OCI-LY1 (cell line): ENCODE measurements at regions not wholly inside any gene's neighbourhood (a gene's known extent, or its start where the extent isn't known, plus 50 kb on each side); places are given as distances from the start of the nearest gene placed in this dataset.
A peak's percentile ranks its signal among the peaks of the same experiment; 100 is the strongest.

ENCODE experiments used
- H2AFZ ChIP-seq: fragments of 200-600 bp; sonication (generic), shearing (Covaris generic); 2 replicates; pipeline ENCODE4 v1.6.0; 2014; ENCODE audit warnings: antibody characterized with exemption, mild to moderate bottlenecking, low read length
- H3F3A ChIP-seq: fragments of 200-600 bp; sonication (generic), shearing (Covaris generic); 2 replicates; pipeline ENCODE4 v1.6.0; 2014; ENCODE audit warnings: mild to moderate bottlenecking, antibody characterized with exemption, low read length, moderate library complexity; ENCODE audit not compliant: insufficient read depth
- H3K27ac ChIP-seq: fragments of 200-600 bp; sonication (generic); 2 replicates; pipeline ENCODE4 v1.5.1; 2014; ENCODE audit warnings: low read length, mixed run types, mild to moderate bottlenecking, low read depth; ENCODE audit not compliant: poor library complexity, severe bottlenecking
- H3K27me3 ChIP-seq: fragments of 200-600 bp; sonication (generic); 2 replicates; pipeline ENCODE4 v1.6.0; 2014; ENCODE audit warnings: antibody characterized with exemption, mild to moderate bottlenecking, low read length, moderate library complexity; ENCODE audit not compliant: insufficient read depth
- H3K36me3 ChIP-seq: fragments of 200-600 bp; sonication (generic); 2 replicates; pipeline ENCODE4 v1.6.1; 2014; ENCODE audit warnings: mild to moderate bottlenecking, antibody characterized with exemption, low read length, moderate library complexity, mixed read lengths; ENCODE audit not compliant: insufficient read depth
- H3K4me1 ChIP-seq: fragments of 200-600 bp; sonication (generic); 2 replicates; pipeline ENCODE4 v1.5.1; 2014; ENCODE audit warnings: mild to moderate bottlenecking, low read length, moderate library complexity; ENCODE audit not compliant: insufficient read depth, severe bottlenecking
- H3K4me2 ChIP-seq: fragments of 200-600 bp; sonication (generic), shearing (Covaris generic); 2 replicates; pipeline ENCODE4 v1.6.1; 2014; ENCODE audit warnings: low read length
- H3K4me3 ChIP-seq: fragments of 200-600 bp; sonication (generic); 2 replicates; pipeline ENCODE4 v1.5.1; 2014; ENCODE audit warnings: low read length, low read depth, mild to moderate bottlenecking, mixed read lengths; ENCODE audit not compliant: poor library complexity, severe bottlenecking
- H3K79me2 ChIP-seq: fragments of 200-600 bp; shearing (Covaris generic); 2 replicates; pipeline ENCODE4 v1.6.1; 2016; ENCODE audit warnings: mixed run types, low read length, mixed read lengths; ENCODE audit not compliant: insufficient read depth
- H3K9ac ChIP-seq: fragments of 200-600 bp; sonication (generic), shearing (Covaris generic); 2 replicates; pipeline ENCODE4 v1.6.1; 2014; ENCODE audit warnings: mild to moderate bottlenecking, low read length, mixed read lengths
- H3K9me2 ChIP-seq: fragments of 200-600 bp; sonication (generic), shearing (Covaris generic); 2 replicates; pipeline ENCODE4 v1.6.1; 2014; ENCODE audit warnings: low read depth, mild to moderate bottlenecking, low read length, mixed read lengths
- H3K9me3 ChIP-seq: fragments of 200-600 bp; shearing (Covaris generic); 2 replicates; pipeline ENCODE4 v1.6.1; 2014; ENCODE audit warnings: low read length, mixed read lengths
- H4K20me1 ChIP-seq: fragments of 200-600 bp; sonication (generic), shearing (Covaris generic); 2 replicates; pipeline ENCODE4 v1.6.0; 2016; ENCODE audit warnings: mild to moderate bottlenecking, low read length; ENCODE audit not compliant: insufficient read depth
- EZH2 ChIP-seq: fragments of 200-600 bp; sonication (generic), shearing (Covaris generic); IDR thresholded peaks from 2 replicates; pipeline ENCODE4 v1.8.0; 2017; ENCODE audit warnings: borderline replicate concordance, mixed run types, mild to moderate bottlenecking, antibody characterized with exemption, low read length, moderate library complexity, mixed read lengths
- TF ChIP-seq, protein P1 (sequence below): fragments of 200-600 bp; sonication (generic), shearing (Covaris generic); IDR thresholded peaks from 2 replicates; pipeline ENCODE4 v1.5.1; 2017; ENCODE audit warnings: mild to moderate bottlenecking, antibody characterized with exemption, low read length, moderate library complexity, mixed read lengths

DNA sequence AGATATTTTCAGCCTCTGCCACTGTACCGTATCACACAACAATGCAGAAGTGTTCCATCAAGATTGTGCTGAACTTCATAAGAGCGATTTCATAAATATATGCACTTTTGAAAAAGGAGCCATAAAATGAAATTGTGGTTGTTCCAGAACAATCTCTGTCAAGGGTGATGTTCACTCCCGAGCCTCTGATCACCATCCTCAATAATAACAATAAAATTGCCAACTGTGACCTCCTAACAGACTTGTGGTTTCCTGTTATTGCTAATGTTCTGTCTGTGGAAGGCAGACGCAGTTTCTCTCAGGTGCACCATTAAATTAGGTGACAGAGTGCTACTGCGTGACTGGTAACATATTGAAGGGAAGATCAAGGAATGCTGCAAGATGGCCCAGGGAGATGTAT lies 383.7 kb downstream of the SOCS6 start:
- Histone ChIP-seq H3K36me3 (peaks cover 26% of the 10 kb centered on the region), H3K4me2 (peak overlapping the region; percentile 61), H3K9ac (peak overlapping the region; percentile 64), H3K9me3 (peaks cover 22% of the 10 kb centered on the region), H3K4me1 (peaks cover 43% of the 10 kb centered on the region), H3K4me3 (peak overlapping the region; percentile 27), H4K20me1 (no peaks in the 10 kb centered on the region), H3K27ac (peak overlapping the region; percentile 96), H2AFZ (no peak overlapping the region), H3K27me3 (no peaks in the 10 kb centered on the region), H3K79me2 (no peaks in the 10 kb centered on the region), H3F3A (no peaks in the 10 kb centered on the region), H3K9me2 (no peaks in the 10 kb centered on the region)
- no peak for TF ChIP-seq EZH2
- TF ChIP-seq, protein P1, sequence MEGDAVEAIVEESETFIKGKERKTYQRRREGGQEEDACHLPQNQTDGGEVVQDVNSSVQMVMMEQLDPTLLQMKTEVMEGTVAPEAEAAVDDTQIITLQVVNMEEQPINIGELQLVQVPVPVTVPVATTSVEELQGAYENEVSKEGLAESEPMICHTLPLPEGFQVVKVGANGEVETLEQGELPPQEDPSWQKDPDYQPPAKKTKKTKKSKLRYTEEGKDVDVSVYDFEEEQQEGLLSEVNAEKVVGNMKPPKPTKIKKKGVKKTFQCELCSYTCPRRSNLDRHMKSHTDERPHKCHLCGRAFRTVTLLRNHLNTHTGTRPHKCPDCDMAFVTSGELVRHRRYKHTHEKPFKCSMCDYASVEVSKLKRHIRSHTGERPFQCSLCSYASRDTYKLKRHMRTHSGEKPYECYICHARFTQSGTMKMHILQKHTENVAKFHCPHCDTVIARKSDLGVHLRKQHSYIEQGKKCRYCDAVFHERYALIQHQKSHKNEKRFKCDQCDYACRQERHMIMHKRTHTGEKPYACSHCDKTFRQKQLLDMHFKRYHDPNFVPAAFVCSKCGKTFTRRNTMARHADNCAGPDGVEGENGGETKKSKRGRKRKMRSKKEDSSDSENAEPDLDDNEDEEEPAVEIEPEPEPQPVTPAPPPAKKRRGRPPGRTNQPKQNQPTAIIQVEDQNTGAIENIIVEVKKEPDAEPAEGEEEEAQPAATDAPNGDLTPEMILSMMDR: no peak

- Histone ChIP-seq H3K79me2 (no peaks in the 10 kb centered on the region), H3K27ac (peak overlapping the region; percentile 96), H3K4me2 (peak overlapping the region; percentile 61), H3F3A (no peaks in the 10 kb centered on the region), H3K9ac (peak overlapping the region; percentile 64), H3K36me3 (peaks cover 26% of the 10 kb centered on the region), H3K9me2 (no peaks in the 10 kb centered on the region), H3K4me3 (peak overlapping the region; percentile 27), H4K20me1 (no peaks in the 10 kb centered on the region), H3K4me1 (peaks cover 43% of the 10 kb centered on the region), H3K27me3 (no peaks in the 10 kb centered on the region), H2AFZ (no peak overlapping the region), H3K9me3 (peaks cover 22% of the 10 kb centered on the region)
- TF ChIP-seq, protein P1: no peak
- no peak for TF ChIP-seq EZH2
Observed at GRCh38 chr18:70671889-70672565, 383.2 kb downstream of the SOCS6 start.

DNA sequence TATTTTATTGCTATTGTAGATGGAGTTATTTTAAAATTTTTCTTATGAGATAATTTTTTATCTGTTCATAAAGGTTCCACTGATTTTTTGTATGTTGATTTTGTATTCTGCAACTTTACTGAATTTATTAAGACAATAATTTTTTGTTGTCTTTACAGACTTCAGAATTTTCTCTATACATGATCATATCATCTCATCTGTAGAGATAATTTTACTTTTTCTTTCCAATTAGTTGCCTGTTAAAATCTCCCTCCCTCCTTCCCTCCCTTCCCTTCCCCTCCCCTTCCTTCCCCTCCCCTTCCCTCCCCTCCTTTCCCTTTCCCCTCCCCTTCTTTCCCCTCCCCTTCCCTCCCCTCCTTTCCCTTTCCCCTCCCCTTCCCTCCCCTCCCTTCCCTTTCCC lies 378.1 kb downstream of the SOCS6 start:
- Histone ChIP-seq H2AFZ (no peak overlapping the region), H3K27ac (no peak overlapping the region), H3K9me3 (peaks cover 27% of the 10 kb centered on the region), H3K9me2 (no peaks in the 10 kb centered on the region), H3K4me1 (peaks cover 45% of the 10 kb centered on the region), H3K4me3 (no peak overlapping the region), H3K9ac (no peak overlapping the region), H3K27me3 (no peaks in the 10 kb centered on the region), H3K79me2 (no peaks in the 10 kb centered on the region), H3F3A (no peaks in the 10 kb centered on the region), H4K20me1 (no peaks in the 10 kb centered on the region), H3K36me3 (peaks cover 31% of the 10 kb centered on the region), H3K4me2 (no peak overlapping the region)
- no peak for TF ChIP-seq EZH2

DNA sequence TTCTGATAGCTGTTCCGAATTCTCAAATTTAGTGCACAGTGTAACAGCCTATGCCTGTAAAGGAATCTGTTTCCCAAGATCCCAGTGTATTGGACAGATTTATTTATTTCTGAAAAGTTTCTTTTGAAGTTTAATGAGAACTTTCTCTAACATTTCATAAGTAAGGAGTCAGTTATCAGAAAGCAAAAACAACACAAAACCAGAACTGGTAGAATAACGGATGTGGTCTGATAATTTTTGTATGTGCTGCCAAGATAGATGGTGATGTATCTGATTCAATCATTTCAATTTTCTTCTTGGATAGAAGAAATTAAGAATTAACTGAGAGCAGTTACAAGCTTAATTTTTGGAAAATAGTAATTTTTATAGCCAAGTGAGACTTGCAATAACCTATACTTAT lies 374.3 kb downstream of the SOCS6 start:
- Histone ChIP-seq H3K9ac (no peak overlapping the region; the same call in 1 of the 2 replicates), H3K9me3 (peaks cover 5% of the 10 kb centered on the region; the same call in 1 of the 2 replicates), H3K27me3 (no peaks in the 10 kb centered on the region), H3K36me3 (peaks cover 5% of the 10 kb centered on the region), H3K4me3 (no peak overlapping the region), H3F3A (no peaks in the 10 kb centered on the region), H3K4me2 (peak overlapping the region; percentile 41; the same call in 1 of the 2 replicates), H4K20me1 (no peaks in the 10 kb centered on the region), H3K79me2 (no peaks in the 10 kb centered on the region), H3K4me1 (peaks cover 67% of the 10 kb centered on the region), H3K9me2 (no peaks in the 10 kb centered on the region), H2AFZ (0 out of 2 replicates have a peak overlapping the region, but pooled peaks have one; percentile 14), H3K27ac (peak overlapping the region; percentile 36)
- TF ChIP-seq, protein P1: no peak
- TF ChIP-seq EZH2: no peak
